Heart left ventricle (tissue), 13 donors: ENCODE measurements at regions not wholly inside any gene's neighbourhood (a gene's known extent, or its start where the extent isn't known, plus 50 kb on each side); places are given as distances from the start of the nearest gene placed in this dataset.
"Not testable (repeated sequence)": the region's sequence is repeated elsewhere in the genome, so short reads cannot be mapped to it uniquely, and the experiment has no call there.

Experiments used
- POLR2A ChIP-seq, 2 donors: fragments of 450-650 bp; IDR thresholded peaks; one replicate each; pipeline ENCODE4 v1.6.1; 2017; ENCODE audit warnings: antibody characterized with exemption in 2 of 2, mild to moderate bottlenecking in 2 of 2, moderate library complexity in 2 of 2
- TF ChIP-seq, protein P1 (sequence below), 12 donors: fragments of 200-600 bp; sonication (generic) in 4 of 12; IDR thresholded peaks; one replicate each; pipeline versions ENCODE4 v1.5.0 to v1.8.0; 2018 to 2022; ENCODE audit warnings: antibody characterized with exemption in 12 of 12, mild to moderate bottlenecking in 5 of 12
- donor health status: ischemic (EF 13 %, LVEDD 7.1; RV severe dilation, severe dysfunction).
- donor health status: DM: no; HTN: yes; CAD: no.
- donor health status: DM: no; HTN: no; CAD: no.
- donor health status: ischemic (EF 25% LVEDD 6.9; RV normal size, moderate dysfunction).
- donor health status: ischemic (EF 25% LVEDD 5.7; RV mildly dilated, moderate dysfunction).
- donor health status: ischemic (EF 35%, LVEDD 5.7; RV mildly dilated, moderate dysfunction).
- donor health status: nonischemic (EF 11% LVEDD 7.7; RV severe dilation, severe dysfunction).
- donor health status: DM: yes; HTN: yes; CAD: no.
- donor health status: PGD.
- donor health status: ischemic (EF 29% LVEDD 5.4; RV normal size, mild dysfunction).
- donor health status: nonischemic (EF 23%, LVEDD 6.1; RV moderate dilation, normal function).

DNA sequence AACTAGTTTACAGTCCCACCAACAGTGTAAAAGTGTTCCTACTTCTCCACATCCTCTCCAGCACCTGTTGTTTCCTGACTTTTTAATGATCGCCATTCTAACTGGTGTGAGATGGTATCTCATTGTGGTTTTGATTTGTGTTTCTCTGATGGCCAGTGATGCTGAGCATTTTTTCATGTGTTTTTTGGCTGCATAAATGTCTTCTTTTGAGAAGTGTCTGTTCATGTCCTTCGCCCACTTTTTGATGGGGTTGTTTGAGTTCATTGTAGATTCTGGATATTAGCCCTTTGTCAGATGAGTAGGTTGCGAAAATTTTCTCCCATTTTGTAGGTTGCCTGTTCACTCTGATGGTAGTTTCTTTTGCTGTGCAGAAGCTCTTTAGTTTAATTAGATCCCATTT is 77.1 kb upstream of the SLC7A14 start:
- TF ChIP-seq, protein P1, sequence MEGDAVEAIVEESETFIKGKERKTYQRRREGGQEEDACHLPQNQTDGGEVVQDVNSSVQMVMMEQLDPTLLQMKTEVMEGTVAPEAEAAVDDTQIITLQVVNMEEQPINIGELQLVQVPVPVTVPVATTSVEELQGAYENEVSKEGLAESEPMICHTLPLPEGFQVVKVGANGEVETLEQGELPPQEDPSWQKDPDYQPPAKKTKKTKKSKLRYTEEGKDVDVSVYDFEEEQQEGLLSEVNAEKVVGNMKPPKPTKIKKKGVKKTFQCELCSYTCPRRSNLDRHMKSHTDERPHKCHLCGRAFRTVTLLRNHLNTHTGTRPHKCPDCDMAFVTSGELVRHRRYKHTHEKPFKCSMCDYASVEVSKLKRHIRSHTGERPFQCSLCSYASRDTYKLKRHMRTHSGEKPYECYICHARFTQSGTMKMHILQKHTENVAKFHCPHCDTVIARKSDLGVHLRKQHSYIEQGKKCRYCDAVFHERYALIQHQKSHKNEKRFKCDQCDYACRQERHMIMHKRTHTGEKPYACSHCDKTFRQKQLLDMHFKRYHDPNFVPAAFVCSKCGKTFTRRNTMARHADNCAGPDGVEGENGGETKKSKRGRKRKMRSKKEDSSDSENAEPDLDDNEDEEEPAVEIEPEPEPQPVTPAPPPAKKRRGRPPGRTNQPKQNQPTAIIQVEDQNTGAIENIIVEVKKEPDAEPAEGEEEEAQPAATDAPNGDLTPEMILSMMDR (IDR thresholded peaks at IDR 0.05): not testable (repeated sequence)
- not testable (repeated sequence) for TF ChIP-seq POLR2A (IDR thresholded peaks at IDR 0.05)
